HG02840 (cell line): ENCODE measurements at regions not wholly inside any gene's neighbourhood (a gene's known extent, or its start where the extent isn't known, plus 50 kb on each side); places are given as distances from the start of the nearest gene placed in this dataset.

Experiments
- ATAC-seq: cut with Tn5 transposase; IDR thresholded peaks from one replicate; pipeline ENCODE4 v1.9.1; 2021; ENCODE audit warnings: mild to moderate bottlenecking, moderate library complexity, moderate number of reproducible peaks; ENCODE audit not compliant: unreplicated experiment, low FRiP score

DNA sequence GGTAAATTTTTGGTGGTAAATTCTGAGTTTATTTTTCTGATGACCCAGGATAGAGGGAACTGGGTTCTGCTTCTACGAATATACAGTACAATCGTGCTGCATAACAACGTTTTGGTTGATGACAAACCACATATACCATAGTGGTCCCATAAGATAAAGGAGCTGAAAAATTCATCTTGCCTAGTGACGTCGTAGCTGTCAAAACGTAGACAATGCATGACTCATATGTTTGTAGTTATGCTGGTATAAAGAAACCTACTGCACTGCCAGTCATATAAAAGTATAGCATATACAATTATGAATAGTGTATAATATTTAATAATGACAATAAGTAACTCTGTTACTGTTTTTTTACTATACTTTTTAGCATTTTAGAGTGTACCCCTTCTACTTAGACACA, 244.0 kb downstream of the GAS1 start:
- no peak for ATAC-seq

DNA sequence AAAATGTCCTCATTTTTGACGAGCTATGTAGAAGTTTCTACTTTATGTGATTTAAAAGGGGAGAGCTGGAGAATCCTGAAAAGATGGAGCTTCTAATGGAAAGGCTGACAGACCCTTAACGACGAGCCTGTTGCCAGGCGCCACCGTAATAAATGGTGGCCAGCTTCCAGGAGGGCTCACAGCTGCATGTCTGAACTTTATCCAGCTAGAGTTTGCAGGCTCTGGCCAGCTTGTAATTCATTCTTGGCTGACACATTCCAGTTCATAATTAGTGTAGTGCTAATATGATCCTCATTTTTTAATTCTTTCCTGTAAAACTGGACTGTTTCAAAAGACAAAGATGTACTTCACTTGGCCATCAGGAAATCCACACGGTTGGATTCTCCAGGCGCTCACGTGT, 246.7 kb downstream of the GAS1 start:
- ATAC-seq = no peak

DNA sequence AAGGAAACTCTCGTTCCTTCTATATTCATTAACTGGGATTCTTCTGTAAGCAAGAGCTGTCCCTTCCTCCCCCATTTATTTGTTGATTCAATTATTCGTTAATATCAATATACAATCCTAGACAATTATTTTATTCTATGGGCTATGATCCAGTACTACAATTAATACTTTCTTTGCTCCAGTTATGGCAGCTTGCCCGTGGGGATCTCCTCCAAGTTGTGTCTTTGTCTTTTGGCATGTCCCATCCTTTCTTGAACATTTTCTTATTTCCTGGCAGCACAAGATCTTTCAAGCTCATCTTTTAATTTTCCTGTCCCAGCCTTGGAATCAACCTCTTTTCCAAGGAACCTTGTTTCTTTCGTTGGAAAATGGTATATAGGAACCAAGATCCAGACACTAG, 249.3 kb downstream of the GAS1 start:
- ATAC-seq = no peak

DNA sequence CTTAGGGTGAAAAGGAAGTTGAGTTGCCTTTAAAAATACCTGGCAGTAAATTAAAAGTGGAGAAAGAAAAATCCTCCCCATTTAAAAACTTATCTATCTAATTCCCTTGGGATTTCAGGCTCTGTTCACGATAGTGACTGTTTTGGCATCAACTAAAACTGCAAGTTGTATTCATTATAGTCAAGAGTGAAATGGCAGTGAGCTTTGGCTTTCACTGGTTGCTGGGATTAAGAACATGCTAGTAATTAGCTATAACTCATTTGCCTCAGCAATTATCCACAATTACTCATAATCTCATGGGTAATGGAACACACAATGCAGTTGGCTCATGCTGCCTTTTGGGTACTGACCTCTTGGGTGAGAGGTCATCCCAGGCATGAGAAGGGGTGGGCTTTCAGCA, 250.1 kb downstream of the GAS1 start:
- no peak for ATAC-seq

DNA sequence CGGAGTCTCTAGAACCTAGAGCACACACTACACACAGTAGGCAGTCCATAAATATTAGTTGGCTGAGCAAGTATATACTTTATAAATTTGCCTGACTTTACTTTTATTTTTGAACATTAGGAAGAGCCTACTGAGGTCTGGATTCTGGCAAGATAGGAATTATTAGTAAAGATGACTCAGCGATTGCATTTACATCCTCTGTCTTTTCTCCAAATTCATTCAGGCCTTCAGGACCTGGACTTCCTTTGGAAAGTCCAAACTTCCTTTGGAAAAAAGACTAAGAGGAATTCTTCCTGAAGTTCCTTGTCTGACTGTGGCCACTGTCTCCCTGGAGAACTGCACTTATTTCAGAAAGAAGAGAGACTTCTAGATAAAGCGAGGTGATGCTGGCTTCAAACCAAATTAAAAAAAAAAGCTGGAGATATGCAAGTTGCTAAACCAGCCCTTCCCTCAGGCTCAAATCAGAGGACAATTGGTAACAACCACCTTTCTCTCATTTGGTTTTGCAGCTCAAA, 251.3 kb downstream of the GAS1 start:
- ATAC-seq = no peak

DNA sequence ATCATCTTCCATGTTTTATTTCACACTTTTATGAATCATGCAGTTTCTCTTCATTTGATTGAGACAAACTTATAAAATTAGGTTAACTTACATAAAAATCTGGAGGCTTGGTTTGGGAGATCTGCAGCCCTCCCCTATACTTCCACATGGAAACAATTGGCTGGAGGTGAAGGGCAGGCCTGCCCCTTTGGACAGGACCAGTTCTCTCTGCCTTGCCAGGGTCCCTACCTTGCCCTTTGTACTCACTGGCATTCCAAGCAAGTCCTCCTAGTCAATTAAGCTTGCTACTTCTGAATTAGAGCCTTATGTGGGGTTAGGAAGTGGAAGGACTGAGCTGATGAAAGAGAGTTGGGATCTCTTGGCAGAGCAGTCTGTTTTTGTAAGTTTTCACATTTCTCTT, 257.3 kb downstream of the GAS1 start:
- ATAC-seq = no peak

DNA sequence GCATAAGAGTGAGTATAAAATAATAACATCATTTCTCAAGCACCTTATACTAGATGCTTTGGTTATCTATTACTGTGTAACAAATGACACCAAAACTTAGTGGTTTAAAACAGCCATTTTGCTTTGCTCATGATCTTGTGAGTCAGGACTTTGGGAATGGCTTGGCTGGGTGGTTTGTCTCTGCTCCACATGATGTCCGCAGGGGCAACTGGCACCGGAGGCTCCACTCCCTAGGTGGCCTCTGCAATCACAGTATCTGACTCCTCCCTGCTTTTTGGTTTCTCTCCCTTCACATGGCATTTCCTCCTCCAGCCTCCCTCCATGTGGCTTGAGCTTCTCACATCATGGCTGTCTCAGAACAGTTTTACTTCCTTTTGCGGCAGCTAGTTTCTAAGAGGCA, 259.5 kb downstream of the GAS1 start:
- ATAC-seq = no peak

DNA sequence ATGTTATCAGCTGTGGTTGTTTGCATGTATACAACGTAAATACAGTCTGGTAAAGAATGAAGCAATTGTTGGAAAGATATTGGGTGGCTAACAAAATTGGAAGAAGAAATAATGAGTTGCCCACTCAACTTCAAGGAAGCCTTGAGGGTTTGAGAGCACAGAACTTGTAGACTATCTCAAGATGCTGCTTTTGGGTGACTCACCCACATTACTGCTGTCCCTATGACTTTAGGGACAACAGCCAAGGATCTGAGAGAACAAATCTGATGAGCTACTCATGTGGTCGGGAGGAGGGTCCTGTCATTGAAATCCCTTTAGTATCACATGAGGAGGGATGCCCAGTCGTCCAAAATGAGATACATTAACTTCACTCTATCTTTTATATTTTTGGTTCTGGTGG, 261.8 kb downstream of the GAS1 start:
- ATAC-seq = no peak

DNA sequence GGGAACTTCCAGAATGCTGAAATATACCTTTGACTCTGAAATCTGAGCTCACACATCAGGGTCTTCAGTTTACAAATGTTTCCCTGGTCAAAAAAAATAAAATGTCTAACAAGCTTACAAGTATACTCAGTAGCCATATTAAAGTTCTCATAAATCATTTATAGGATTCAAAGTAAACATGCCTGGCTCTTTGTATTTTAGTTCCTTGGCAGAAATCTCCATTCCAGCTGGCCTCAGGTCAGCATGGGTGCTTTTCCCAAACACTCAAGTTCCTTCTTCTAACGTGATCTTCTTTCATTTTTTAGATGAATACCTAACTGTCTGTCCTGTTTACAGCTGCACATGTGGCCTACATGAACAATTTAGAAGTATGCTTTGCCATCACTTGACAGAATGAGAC, 263.2 kb downstream of the GAS1 start:
- no peak for ATAC-seq

DNA sequence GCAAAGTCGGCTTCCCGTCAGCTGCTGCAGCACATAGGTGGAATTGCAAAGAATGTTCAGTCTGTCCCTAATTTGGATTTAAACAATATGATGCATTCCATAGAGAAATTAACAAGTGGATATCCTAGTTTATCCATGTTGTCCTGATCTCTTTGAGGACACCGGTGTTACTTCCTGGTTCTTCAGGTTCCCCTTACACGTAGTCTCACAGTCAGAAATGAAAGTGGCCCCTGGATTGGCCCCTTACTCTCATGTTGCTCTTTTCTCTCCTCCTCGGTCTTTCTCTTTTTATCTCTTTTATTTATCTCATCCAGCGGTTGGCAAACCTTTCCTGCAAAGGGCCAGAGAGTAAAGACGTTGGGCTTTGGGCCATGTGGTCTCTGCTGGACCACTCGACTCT, 265.1 kb downstream of the GAS1 start:
- ATAC-seq = no peak

DNA sequence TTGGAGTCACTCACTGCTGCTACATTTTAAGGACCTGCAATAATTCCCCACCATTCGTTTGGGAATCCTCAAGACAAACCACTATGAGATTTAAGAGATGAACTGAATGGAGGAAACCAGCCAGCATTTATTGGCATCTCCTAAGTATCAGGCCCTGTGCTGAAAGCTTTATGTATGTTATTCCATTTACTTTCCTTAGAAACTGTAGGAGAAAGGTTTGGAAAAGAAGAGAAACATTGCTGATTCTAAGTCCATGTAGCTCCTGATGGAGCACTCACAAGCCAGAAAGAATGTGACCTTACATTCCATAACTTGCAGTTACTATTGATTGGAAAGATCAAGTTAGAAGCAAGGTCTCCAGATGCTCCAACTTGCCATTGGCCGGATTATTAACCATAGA, 267.4 kb downstream of the GAS1 start:
- ATAC-seq = no peak

DNA sequence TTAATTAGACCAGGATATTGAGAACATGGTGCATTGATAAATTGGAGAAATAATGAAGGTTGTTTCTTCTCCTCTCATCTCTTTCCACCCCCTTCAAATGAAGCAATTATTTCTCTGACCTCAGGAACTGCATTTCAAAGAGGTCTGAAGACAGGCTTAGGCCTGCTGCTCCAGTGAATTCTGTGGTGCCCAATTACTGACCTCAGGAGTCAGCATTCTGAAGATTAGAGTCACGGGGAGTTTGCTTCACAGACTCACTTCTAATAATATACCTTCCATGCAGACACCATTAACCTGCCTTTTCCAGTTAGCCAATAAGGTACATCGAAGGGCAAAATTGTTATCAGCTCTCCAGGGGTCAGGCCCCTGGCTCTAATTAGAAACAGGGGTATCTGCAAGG, 270.9 kb downstream of the GAS1 start:
- no peak for ATAC-seq

DNA sequence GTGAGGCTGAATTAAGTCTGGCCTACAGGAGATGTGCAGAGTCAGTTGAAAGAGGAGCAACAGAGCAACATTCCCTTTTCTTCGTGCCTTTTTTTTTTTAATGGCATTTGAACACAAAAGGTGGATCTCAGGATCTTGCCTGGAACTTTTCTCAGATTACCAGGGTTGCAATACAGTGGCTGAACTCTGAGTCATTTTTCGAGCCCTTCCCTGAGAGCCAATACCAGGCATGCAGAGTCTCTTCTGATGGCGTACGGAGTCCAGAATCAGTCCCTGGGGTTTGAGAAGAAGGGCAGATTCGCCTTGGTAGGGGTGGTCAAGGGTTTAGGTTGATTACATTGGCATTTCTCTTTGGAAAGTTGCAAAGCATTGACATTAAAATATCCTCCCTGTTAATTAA, 271.5 kb downstream of the GAS1 start:
- no peak for ATAC-seq

DNA sequence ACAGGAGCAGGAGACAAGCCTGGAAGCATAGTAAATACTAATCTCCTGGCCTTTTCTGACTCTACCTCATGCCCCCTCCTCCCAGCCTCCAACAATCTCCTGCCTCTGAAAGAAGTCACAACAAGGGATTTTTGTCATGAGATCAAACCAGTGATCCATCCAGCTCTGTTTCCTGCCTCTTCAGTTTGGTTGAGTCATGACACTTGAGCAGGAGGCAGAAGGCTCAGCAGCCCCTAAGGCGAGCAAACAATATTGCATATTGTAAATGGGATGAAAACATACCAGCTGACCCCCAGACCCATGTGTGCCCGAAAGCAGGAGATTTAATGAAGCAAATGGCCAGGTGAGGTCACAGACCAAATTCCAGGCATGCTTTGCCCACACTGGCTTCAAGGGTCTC, 272.8 kb downstream of the GAS1 start:
- ATAC-seq = no peak

DNA sequence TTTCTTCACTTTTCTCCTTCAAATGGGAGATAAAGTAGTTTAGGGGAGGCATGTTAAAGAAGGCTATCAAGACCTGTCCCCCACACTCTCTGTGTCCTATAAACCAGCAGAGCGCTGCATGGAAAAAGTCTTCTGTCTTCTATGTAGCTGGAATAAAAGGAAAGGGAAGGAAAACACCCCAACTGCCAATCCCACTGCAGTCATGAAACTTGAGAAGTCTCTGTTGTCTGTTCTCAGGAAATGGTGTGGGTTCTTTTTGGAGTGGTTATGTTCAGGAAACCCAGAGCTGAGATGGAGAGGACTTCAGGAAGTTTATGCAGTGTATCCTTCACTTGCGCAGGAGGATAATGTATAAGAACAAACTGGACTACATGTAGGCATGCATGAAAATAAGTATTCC, 274.3 kb downstream of the GAS1 start:
- no peak for ATAC-seq

DNA sequence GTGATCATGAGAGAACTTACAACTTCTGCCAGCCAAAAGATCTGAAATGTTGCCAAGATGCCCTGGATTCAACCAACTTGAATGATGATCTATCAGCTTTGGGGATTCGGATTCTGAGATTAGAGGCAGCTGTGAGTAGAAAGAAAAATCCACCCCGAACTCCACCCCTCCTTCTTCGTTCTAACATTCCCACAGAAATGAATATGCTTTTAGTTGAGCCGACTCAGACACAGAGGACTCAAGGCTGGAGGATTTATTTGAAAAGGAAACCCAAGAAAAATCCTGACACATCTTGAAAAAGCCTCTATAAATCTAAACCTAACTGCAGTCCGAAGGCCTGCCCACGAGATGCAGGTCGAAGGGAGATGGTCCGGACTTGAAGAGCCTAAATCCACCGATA, 275.0 kb downstream of the GAS1 start:
- ATAC-seq = no peak

DNA sequence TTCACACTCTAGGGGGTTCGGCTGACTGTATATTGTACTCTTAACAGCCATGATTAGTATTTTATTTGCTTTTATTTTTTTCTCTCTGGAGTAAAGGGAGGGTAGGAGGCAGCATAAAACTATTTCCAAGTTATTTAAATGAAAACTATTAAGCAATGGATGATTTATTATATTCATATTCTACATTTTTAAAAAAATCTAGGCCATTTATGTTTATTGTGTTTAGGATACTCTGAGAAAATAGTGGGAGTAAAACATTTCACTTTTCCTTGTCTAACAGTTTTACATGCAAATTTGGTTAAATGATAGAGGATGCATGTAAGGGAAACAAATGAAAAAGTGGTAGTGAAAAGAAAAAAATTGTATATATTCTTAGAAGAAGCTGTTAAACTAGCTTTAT, 276.3 kb downstream of the GAS1 start:
- no peak for ATAC-seq

DNA sequence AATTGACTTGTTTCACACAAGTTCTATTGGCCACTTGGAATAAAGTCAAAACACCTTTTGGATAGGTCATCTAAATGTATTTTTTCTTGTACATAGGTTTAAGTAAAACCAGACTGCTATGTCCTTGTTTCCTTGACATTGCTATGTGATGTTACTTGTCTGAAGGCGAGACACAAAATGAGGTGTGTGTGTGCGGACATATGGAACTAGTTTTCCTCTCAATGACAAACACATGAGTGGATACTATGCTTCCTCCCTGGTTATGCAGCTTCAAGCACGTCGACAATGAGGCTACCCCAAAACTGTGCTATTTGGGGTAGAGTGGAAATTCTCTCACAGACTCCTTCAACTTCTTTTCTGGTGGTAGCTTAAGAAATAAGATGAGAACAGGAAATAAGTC, 276.8 kb downstream of the GAS1 start:
- no peak for ATAC-seq

DNA sequence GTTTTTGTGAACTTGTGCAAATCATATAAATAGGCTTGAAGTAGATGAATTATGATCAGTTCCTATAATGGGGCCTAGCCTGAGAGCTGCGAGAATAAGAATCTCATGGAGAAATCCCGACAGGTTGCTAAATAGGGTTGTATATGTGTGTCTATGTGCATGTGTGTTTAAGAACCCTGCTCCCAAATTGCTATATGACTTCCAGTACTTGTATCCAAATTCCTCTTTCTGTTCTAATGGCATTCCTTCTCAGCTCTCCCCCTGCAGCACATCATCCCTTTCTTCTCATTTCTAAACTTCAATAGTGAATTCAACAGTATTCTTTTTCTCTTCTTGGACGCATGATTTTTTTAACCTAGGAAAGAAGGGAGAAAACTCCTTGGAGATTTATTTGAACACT, 277.2 kb downstream of the GAS1 start:
- ATAC-seq = no peak

DNA sequence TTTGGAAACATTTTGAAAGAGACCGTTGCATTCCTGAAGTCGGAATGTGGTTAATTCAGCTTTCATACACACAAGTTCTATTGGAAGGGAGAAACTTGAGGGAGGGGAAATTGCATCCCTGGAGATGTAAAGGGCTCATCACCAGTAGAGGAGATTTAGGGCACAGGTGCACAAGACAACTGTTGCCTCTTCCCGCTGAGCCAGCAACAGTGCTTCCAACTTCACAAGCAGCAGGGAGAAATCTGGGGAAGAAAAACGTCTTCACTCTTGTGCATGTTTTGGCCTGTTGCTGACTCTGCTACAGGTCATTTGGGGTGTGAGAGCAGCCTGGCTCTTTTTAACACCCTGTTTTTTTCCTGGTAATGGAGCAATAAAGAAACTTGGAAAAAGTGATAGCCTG, 277.9 kb downstream of the GAS1 start:
- no peak for ATAC-seq

DNA sequence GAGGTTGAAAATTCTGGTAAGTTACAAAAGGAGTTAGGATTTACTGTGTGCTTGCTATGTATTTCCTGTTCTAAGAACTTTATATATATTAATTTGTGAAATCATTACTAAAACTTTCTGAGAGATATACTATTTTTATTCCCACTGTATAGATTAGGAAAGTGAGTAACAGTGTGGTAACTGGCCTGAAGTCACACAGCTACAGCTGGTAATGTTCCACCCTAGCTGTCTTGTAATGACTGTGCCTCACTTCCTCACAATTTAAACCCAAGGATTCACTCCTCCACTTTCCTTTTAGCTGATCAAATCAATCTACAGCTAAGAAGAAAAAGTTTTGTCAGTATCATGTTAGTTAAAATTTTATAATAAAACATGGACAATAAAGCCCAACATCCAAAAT, 278.8 kb downstream of the GAS1 start:
- no peak for ATAC-seq

DNA sequence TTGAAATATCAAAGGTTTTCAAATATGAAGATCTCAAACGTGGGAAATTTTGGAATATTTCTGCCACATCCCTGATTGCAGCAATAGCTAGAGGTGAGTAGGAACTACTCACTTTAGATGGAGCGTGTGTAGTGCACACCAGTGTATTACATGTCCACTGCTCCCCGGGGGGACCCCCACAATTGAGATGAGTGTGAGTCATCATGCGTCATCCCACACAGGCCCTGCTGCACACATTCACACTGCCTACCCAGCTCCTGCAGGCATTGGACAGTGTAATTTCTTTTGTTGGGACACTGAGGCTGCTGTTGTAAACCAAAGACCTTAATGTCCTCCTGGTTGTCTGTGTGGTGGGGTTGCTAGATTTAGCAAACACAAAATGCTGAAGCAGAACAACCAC, 280.0 kb downstream of the GAS1 start:
- ATAC-seq = no peak

DNA sequence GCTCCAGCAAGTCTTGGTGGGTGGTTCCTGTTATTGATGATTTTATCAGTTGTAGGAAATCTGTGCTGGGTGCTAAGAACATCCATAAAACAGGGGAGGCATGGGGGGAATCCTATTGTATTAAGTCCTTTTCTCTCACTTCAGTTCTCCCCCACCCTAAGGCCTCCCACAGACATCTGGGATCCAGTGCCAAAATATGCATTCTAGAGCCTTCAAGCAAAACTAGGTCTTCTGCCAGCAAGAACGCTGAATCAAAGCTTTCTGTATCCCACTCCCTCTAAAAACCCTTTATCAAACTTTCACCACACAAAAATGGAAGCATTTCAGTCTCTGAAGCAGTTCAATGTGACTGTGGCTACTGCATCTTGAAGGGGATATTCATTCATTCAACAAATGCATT, 281.9 kb downstream of the GAS1 start:
- ATAC-seq = no peak

DNA sequence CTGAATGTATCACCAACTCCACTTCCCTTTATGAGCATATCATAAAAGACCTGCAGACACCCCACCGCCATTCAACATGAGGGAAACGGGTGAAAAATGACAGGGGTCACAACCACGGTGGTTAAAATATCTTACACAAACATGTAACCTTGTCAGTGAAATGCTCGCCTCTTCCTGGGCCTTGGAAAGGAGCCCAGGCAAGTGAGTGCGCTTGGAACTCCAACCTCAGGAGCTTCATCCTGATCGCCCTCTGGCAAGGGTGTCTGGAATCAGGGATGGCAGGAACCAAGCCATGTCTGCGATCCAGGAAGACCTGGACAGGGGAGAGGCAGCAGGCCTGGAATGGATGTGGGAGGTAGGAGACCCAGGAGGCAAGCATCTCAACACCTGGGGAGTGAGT, 282.7 kb downstream of the GAS1 start:
- ATAC-seq = no peak
